Panc1 (cell line): ENCODE measurements at regions not wholly inside any gene's neighbourhood (a gene's known extent, or its start where the extent isn't known, plus 50 kb on each side); places are given as distances from the start of the nearest gene placed in this dataset.

Source experiments
- ATAC-seq: fragments of 200-7000 bp; cut with Tn5 transposase; 2 replicates; pipeline ENCODE4 v1.9.1; 2020; ENCODE audit warnings: mild to moderate bottlenecking, moderate library complexity
- BruUV-seq: library from RNA; stranded (reverse); fragments of 400-500 nt; replicated peaks from 2 replicates; lab custom pipeline; 2021; lab: Mats Ljungman, UMichigan
- CTCF ChIA-PET: fragments of 300-600 bp; sonication (Branson Sonifier 250); formaldehyde crosslinking; loops from one replicate; lab custom pipeline; 2022; ENCODE audit warnings: antibody characterized with exemption; lab: Charles Lee
- POLR2A ChIA-PET: fragments of 300-600 bp; sonication (Branson Sonifier 250); formaldehyde crosslinking; loops from one replicate; lab custom pipeline; 2022; ENCODE audit warnings: antibody characterized with exemption; lab: Charles Lee
- DNase-seq: peaks from one replicate; pipeline ENCODE4 v3.0.0-alpha.2; 2010; ENCODE audit warnings: low read depth, low spot score
- H3K27ac ChIP-seq: 2 replicates; pipeline ENCODE4 v1.5.1; 2011; ENCODE audit warnings: mild to moderate bottlenecking, low read length, inconsistent platforms
- H3K27me3 ChIP-seq: fragments of 200-500 bp; sonication (Bioruptor generic); 2 replicates; pipeline ENCODE4 v1.6.0; 2014; ENCODE audit warnings: low read length, inconsistent platforms; ENCODE audit not compliant: control insufficient read depth, insufficient read depth
- H3K36me3 ChIP-seq: fragments of 200-500 bp; sonication (Bioruptor generic); 2 replicates; pipeline ENCODE4 v1.5.1; 2014; ENCODE audit warnings: inconsistent platforms, mild to moderate bottlenecking, low read length, moderate library complexity; ENCODE audit not compliant: control insufficient read depth, insufficient read depth
- H3K4me1 ChIP-seq: 2 replicates; pipeline ENCODE4 v1.5.1; 2011; ENCODE audit warnings: inconsistent platforms, mild to moderate bottlenecking, low read length, moderate library complexity; ENCODE audit not compliant: control insufficient read depth, insufficient read depth
- H3K4me3 ChIP-seq, 2 experiments: 2 replicates each; pipeline ENCODE4 v1.5.1; 2011 to 2012; ENCODE audit warnings: low read depth in 2 of 2, low read length in 2 of 2, mild to moderate bottlenecking in 2 of 2, inconsistent platforms in 1 of 2, moderate library complexity in 1 of 2
- H3K9me3 ChIP-seq: fragments of 200-500 bp; sonication (Bioruptor generic); 2 replicates; pipeline ENCODE4 v1.5.1; 2014; ENCODE audit warnings: low read depth, mild to moderate bottlenecking, inconsistent platforms, low read length, moderate library complexity; ENCODE audit not compliant: control insufficient read depth, insufficient read depth
- POLR2AphosphoS5 ChIP-seq: IDR thresholded peaks from 2 replicates; pipeline ENCODE4 v1.6.1; 2012; ENCODE audit warnings: mild to moderate bottlenecking, low read depth, low read length, moderate library complexity
- SIN3A ChIP-seq: IDR thresholded peaks from 2 replicates; pipeline ENCODE4 v1.6.1; 2012; ENCODE audit warnings: low read depth, mild to moderate bottlenecking, low read length, moderate library complexity, borderline replicate concordance; ENCODE audit not compliant: insufficient read depth
- TCF7L2 ChIP-seq: IDR thresholded peaks from 2 replicates; pipeline ENCODE4 v1.6.1; 2011; ENCODE audit warnings: mild to moderate bottlenecking, low read depth, low read length, inconsistent platforms
- in situ Hi-C: cut with HindIII; loops from 2 replicates; pipeline ENCODE4 v1.10.0; 2016; ENCODE audit warnings: low sequenced_read_pairs, low pct_unique_long_range_greater_than_20kb
- intact Hi-C: fragments of 100-400 bp; cut with micrococcal nuclease; formaldehyde crosslinking; loops from one replicate; pipeline ENCODE4 v1.10.0; 2022; ENCODE audit not compliant: unreplicated experiment
- TF ChIP-seq, protein P1 (sequence below), 2 experiments: IDR thresholded peaks; 2 replicates each; pipeline ENCODE4 v1.6.1; 2011 to 2012; ENCODE audit warnings: low read depth in 2 of 2, control low read depth in 1 of 2, low read length in 1 of 2, mild to moderate bottlenecking in 1 of 2, moderate library complexity in 1 of 2; ENCODE audit not compliant: insufficient read depth in 1 of 2
- TF ChIP-seq, protein P2 (sequence below): fragments of 450-650 bp; IDR thresholded peaks from 2 replicates; pipeline ENCODE4 v1.5.1; 2017; ENCODE audit warnings: mild to moderate bottlenecking

DNA sequence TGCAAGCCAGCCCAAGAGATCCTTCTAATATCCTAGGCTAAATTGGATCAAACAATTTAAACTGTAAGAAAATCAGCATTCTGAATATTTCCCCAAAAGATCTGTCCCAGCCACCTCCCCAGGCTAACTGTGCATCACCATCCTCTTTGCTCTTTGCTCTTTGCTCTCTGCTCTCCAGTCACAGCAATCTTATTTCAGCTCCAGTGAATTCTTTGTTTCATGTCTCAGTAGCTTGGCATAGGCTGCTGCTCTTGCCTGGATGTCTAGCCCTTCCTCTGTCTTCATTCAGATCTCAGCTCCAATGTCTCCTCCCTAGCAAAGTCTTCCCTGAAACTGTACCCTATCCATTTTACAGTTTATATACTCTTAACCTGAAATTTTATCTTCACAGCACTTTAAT is 399.8 kb upstream of the USP15 start:
- no peaks in the 10 kb centered on the region for H3K9me3 ChIP-seq
- ChIA-PET POLR2A (no interaction called here), CTCF (no interaction called here)
- H3K27ac ChIP-seq, result no peak overlapping the region
- intact Hi-C loops, result no loop called here
- DNase-seq (no peak), ATAC-seq (no peak)
- no peaks in the 10 kb centered on the region for H3K4me1 ChIP-seq
- in situ Hi-C loops, result no loop called here
- H3K27me3 ChIP-seq, result no peaks in the 10 kb centered on the region
- no TSS peak for BruUV-seq
- H3K36me3 ChIP-seq, result no peaks in the 10 kb centered on the region
- H3K4me3 ChIP-seq, result no peak overlapping the region
- TF ChIP-seq, protein P1, sequence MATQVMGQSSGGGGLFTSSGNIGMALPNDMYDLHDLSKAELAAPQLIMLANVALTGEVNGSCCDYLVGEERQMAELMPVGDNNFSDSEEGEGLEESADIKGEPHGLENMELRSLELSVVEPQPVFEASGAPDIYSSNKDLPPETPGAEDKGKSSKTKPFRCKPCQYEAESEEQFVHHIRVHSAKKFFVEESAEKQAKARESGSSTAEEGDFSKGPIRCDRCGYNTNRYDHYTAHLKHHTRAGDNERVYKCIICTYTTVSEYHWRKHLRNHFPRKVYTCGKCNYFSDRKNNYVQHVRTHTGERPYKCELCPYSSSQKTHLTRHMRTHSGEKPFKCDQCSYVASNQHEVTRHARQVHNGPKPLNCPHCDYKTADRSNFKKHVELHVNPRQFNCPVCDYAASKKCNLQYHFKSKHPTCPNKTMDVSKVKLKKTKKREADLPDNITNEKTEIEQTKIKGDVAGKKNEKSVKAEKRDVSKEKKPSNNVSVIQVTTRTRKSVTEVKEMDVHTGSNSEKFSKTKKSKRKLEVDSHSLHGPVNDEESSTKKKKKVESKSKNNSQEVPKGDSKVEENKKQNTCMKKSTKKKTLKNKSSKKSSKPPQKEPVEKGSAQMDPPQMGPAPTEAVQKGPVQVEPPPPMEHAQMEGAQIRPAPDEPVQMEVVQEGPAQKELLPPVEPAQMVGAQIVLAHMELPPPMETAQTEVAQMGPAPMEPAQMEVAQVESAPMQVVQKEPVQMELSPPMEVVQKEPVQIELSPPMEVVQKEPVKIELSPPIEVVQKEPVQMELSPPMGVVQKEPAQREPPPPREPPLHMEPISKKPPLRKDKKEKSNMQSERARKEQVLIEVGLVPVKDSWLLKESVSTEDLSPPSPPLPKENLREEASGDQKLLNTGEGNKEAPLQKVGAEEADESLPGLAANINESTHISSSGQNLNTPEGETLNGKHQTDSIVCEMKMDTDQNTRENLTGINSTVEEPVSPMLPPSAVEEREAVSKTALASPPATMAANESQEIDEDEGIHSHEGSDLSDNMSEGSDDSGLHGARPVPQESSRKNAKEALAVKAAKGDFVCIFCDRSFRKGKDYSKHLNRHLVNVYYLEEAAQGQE (IDR thresholded peaks at IDR 0.05; ENCODE audit: insufficient read depth in 1 of 2, low read depth in 2 of 2, low read length in 1 of 2), result no peak
- TF ChIP-seq, protein P2, sequence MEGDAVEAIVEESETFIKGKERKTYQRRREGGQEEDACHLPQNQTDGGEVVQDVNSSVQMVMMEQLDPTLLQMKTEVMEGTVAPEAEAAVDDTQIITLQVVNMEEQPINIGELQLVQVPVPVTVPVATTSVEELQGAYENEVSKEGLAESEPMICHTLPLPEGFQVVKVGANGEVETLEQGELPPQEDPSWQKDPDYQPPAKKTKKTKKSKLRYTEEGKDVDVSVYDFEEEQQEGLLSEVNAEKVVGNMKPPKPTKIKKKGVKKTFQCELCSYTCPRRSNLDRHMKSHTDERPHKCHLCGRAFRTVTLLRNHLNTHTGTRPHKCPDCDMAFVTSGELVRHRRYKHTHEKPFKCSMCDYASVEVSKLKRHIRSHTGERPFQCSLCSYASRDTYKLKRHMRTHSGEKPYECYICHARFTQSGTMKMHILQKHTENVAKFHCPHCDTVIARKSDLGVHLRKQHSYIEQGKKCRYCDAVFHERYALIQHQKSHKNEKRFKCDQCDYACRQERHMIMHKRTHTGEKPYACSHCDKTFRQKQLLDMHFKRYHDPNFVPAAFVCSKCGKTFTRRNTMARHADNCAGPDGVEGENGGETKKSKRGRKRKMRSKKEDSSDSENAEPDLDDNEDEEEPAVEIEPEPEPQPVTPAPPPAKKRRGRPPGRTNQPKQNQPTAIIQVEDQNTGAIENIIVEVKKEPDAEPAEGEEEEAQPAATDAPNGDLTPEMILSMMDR, result no peak
- TF ChIP-seq SIN3A, result no peak
- no peak for TF ChIP-seq POLR2AphosphoS5
- no peak for TF ChIP-seq TCF7L2

DNA sequence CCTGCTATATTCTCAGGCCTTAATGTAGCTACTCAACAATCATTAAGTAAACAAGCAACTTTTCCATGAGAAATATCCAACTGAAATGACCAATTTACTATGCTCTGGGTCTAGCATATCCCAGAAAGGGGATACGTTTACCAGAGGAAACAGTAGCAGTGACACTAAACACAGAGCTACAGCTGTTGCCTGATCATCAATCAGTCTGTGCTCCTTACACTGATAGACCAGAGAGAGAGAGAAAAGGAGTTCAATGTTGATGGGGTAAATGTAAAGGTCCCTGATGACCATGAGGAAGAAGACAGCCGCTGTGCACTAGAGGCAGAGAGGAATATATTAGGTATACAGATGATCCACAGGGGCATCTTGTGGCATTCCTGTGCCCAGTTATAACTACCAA is 397.2 kb upstream of the USP15 start:
- no peak for TF ChIP-seq POLR2AphosphoS5
- TF ChIP-seq, protein P1 (IDR thresholded peaks at IDR 0.05; ENCODE audit: insufficient read depth in 1 of 2, low read depth in 2 of 2, low read length in 1 of 2), result no peak
- no peak for TF ChIP-seq SIN3A
- TF ChIP-seq TCF7L2, result no peak
- TF ChIP-seq, protein P2, result no peak
- intact Hi-C loops, result no loop called here
- POLR2A ChIA-PET, result no interaction called here
- Histone ChIP-seq H3K36me3 (no peaks in the 10 kb centered on the region), H3K27ac (no peak overlapping the region), H3K4me1 (no peaks in the 10 kb centered on the region), H3K4me3 (no peak overlapping the region), H3K27me3 (no peaks in the 10 kb centered on the region), H3K9me3 (no peaks in the 10 kb centered on the region)
- ATAC-seq (no peak), DNase-seq (no peak)
- in situ Hi-C loops, result no loop called here
- CTCF ChIA-PET, result no interaction called here
- no TSS peak for BruUV-seq
